ENCODE measurements at regions not wholly inside any gene's neighbourhood (a gene's known extent, or its start where the extent isn't known, plus 50 kb on each side); places are given as distances from the start of the nearest gene placed in this dataset.

DNA sequence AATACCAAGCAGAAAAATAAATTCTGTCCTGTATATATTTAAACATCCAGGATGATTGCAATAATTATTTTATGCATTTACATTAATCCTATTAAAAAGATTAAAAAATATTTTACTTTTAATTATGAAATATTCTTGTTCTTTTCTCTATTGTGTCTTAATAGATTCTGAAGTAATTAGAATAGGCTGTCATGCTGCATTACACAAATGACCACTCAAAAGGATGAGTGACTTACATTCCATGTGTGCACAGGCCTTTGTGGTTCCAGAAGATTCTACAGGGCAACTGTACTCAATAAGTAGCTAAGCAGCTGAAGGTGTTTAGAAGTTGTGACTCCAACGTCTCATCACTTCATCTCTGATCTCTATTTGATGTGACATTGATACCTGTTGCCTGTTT, 745.9 kb upstream of the CCDC179 start:
- Histone ChIP-seq H2BK12ac (ENCODE audit: low read length in 2 of 2) (no peak overlapping the region), H3K18ac (ENCODE audit: low read depth in 1 of 2, low read length in 2 of 2) (no peak overlapping the region), H4K91ac (ENCODE audit: low read length) (no peak overlapping the region), H3K4me1 (ENCODE audit: control insufficient read depth, insufficient read depth, low read depth, low read length) (no peaks in the 10 kb centered on the region), H2AFZ (ENCODE audit: low read depth, low read length) (no peak overlapping the region), H2BK120ac (ENCODE audit: low read depth, low read length) (no peak overlapping the region), H2BK5ac (ENCODE audit: low read depth, low read length, poor library complexity, severe bottlenecking) (no peak overlapping the region), H3K27me3 (ENCODE audit: control insufficient read depth in 1 of 2, insufficient read depth in 1 of 2, low read length in 2 of 2) (no peaks in the 10 kb centered on the region), H3K14ac (ENCODE audit: low read length in 2 of 2) (no peak overlapping the region), H3K27ac (ENCODE audit: low read length, poor library complexity, severe bottlenecking) (no peak overlapping the region), H3K4me3 (ENCODE audit: insufficient read depth in 1 of 2, low read depth in 1 of 2, low read length in 2 of 2) (no peak overlapping the region), H2AK5ac (ENCODE audit: low read length, severe bottlenecking) (no peak overlapping the region), H3K36me3 (ENCODE audit: control insufficient read depth in 1 of 2, insufficient read depth in 2 of 2, low read depth in 1 of 2, low read length in 2 of 2) (no peaks in the 10 kb centered on the region), H3K23ac (ENCODE audit: low read length in 2 of 2) (no peak overlapping the region), H3K4me2 (ENCODE audit: low read length, poor library complexity, severe bottlenecking) (no peak overlapping the region), H3K79me1 (replicated peaks; ENCODE audit: low read length, poor library complexity, severe bottlenecking) (no peaks in the 10 kb centered on the region), H4K8ac (ENCODE audit: low read length) (no peak overlapping the region), H3K9me3 (ENCODE audit: control insufficient read depth, low read length) (no peaks in the 10 kb centered on the region), H3K4ac (ENCODE audit: low read depth in 1 of 2, low read length in 2 of 2) (no peak overlapping the region), H2BK15ac (ENCODE audit: low read depth, poor library complexity, severe bottlenecking) (no peak overlapping the region), H3K9ac (ENCODE audit: low read length) (no peak overlapping the region)
- no peak for DNase-seq
- no CpG with 5 or more reads among the region's 1 CpG for WGBS

DNA sequence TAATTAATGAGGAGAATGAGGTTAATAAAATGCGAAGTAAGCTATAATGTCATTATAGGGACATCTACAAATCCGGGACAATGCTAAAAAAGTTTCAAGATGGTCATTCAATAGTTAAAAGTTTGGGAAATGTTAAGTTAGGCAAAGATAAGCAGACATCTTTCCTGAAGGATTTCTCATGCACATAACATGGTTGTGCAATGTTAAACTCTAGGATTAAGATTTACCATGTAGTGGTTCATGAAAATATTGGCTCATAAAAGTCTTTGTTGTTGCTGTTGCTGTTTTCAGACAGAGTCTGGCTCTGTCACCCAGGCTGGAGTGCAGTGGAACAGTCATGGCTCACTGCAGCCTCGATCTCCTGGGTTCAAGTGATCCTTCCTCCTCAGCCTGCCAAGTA, 751.5 kb upstream of the CCDC179 start:
- Histone ChIP-seq H3K23ac (ENCODE audit: low read length in 2 of 2) (no peak overlapping the region), H3K18ac (ENCODE audit: low read depth in 1 of 2, low read length in 2 of 2) (no peak overlapping the region), H3K9me3 (ENCODE audit: control insufficient read depth, low read length) (peaks cover 4% of the 10 kb centered on the region), H3K4me1 (ENCODE audit: control insufficient read depth, insufficient read depth, low read depth, low read length) (no peaks in the 10 kb centered on the region), H2BK15ac (ENCODE audit: low read depth, poor library complexity, severe bottlenecking) (no peak overlapping the region), H3K27ac (ENCODE audit: low read length, poor library complexity, severe bottlenecking) (no peak overlapping the region), H4K91ac (ENCODE audit: low read length) (no peak overlapping the region), H3K4ac (ENCODE audit: low read depth in 1 of 2, low read length in 2 of 2) (no peak overlapping the region), H3K4me2 (ENCODE audit: low read length, poor library complexity, severe bottlenecking) (no peak overlapping the region), H2AK5ac (ENCODE audit: low read length, severe bottlenecking) (no peak overlapping the region), H3K9ac (ENCODE audit: low read length) (no peak overlapping the region), H2BK5ac (ENCODE audit: low read depth, low read length, poor library complexity, severe bottlenecking) (no peak overlapping the region), H3K79me1 (replicated peaks; ENCODE audit: low read length, poor library complexity, severe bottlenecking) (no peaks in the 10 kb centered on the region), H4K8ac (ENCODE audit: low read length) (no peak overlapping the region), H2AFZ (ENCODE audit: low read depth, low read length) (no peak overlapping the region), H3K27me3 (ENCODE audit: control insufficient read depth in 1 of 2, insufficient read depth in 1 of 2, low read length in 2 of 2) (no peaks in the 10 kb centered on the region), H3K36me3 (ENCODE audit: control insufficient read depth in 1 of 2, insufficient read depth in 2 of 2, low read depth in 1 of 2, low read length in 2 of 2) (no peaks in the 10 kb centered on the region), H3K4me3 (ENCODE audit: insufficient read depth in 1 of 2, low read depth in 1 of 2, low read length in 2 of 2) (no peak overlapping the region), H2BK120ac (ENCODE audit: low read depth, low read length) (no peak overlapping the region), H2BK12ac (ENCODE audit: low read length in 2 of 2) (no peak overlapping the region), H3K14ac (ENCODE audit: low read length in 2 of 2) (no peak overlapping the region)
- 99% methylated on average over 2 of the region's 3 CpGs for WGBS
- DNase-seq, result no peak

DNA sequence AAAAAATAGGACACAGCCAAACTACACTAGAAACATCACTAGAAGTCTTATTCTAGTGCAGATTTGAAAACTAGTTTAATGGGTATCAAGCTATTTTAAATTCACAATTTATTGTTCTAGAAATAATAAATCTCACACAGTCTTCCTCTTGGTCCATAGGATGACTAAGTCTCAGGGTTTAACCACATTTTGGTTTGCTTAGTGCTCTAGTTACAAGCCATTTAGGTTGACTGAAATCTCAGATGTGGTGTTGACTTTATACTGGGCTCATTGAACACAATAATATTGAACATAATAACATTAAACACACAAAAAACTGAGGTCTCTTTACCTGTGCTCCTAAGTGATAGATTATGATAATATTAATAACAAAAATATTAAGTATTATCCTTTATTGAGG, 760.3 kb upstream of the CCDC179 start:
- Histone ChIP-seq H3K18ac (ENCODE audit: low read depth in 1 of 2, low read length in 2 of 2) (no peak overlapping the region), H3K79me1 (replicated peaks; ENCODE audit: low read length, poor library complexity, severe bottlenecking) (no peaks in the 10 kb centered on the region), H2AFZ (ENCODE audit: low read depth, low read length) (no peak overlapping the region), H2BK12ac (ENCODE audit: low read length in 2 of 2) (no peak overlapping the region), H2BK120ac (ENCODE audit: low read depth, low read length) (no peak overlapping the region), H3K14ac (ENCODE audit: low read length in 2 of 2) (no peak overlapping the region), H2AK5ac (ENCODE audit: low read length, severe bottlenecking) (no peak overlapping the region), H3K9me3 (ENCODE audit: control insufficient read depth, low read length) (peaks cover 4% of the 10 kb centered on the region), H4K91ac (ENCODE audit: low read length) (no peak overlapping the region), H3K4ac (ENCODE audit: low read depth in 1 of 2, low read length in 2 of 2) (no peak overlapping the region), H4K8ac (ENCODE audit: low read length) (no peak overlapping the region), H3K4me2 (ENCODE audit: low read length, poor library complexity, severe bottlenecking) (no peak overlapping the region), H3K27ac (ENCODE audit: low read length, poor library complexity, severe bottlenecking) (no peak overlapping the region), H3K27me3 (ENCODE audit: control insufficient read depth in 1 of 2, insufficient read depth in 1 of 2, low read length in 2 of 2) (no peaks in the 10 kb centered on the region), H3K9ac (ENCODE audit: low read length) (no peak overlapping the region), H3K4me3 (ENCODE audit: insufficient read depth in 1 of 2, low read depth in 1 of 2, low read length in 2 of 2) (no peak overlapping the region), H3K23ac (ENCODE audit: low read length in 2 of 2) (no peak overlapping the region), H2BK15ac (ENCODE audit: low read depth, poor library complexity, severe bottlenecking) (no peak overlapping the region), H3K4me1 (ENCODE audit: control insufficient read depth, insufficient read depth, low read depth, low read length) (no peaks in the 10 kb centered on the region), H2BK5ac (ENCODE audit: low read depth, low read length, poor library complexity, severe bottlenecking) (no peak overlapping the region), H3K36me3 (ENCODE audit: control insufficient read depth in 1 of 2, insufficient read depth in 2 of 2, low read depth in 1 of 2, low read length in 2 of 2) (no peaks in the 10 kb centered on the region)
- DNase-seq, result no peak

DNA sequence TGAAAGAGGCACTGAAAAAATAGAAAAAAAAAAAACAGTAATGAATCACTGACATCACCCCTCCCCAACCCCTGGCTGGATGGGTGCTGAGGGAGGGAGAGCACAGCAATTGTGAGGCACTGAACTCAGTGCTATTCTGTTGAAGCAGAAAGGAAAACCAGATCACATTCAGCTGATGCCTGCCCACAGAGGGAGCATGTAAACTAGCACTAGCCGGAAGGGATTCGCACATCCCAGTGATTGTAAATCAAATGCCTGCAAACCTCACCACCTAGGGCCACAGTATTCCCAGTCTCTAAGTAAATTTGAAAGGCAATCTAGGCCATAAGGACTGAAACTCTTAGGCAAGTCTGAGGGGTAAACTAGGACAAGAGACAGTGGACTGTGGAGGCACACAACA, 772.0 kb upstream of the CCDC179 start:
- Histone ChIP-seq H3K79me1 (replicated peaks; ENCODE audit: low read length, poor library complexity, severe bottlenecking) (no peaks in the 10 kb centered on the region), H3K36me3 (ENCODE audit: control insufficient read depth in 1 of 2, insufficient read depth in 2 of 2, low read depth in 1 of 2, low read length in 2 of 2) (no peaks in the 10 kb centered on the region), H3K14ac (ENCODE audit: low read length in 2 of 2) (no peak overlapping the region), H4K8ac (ENCODE audit: low read length) (no peak overlapping the region), H3K18ac (ENCODE audit: low read depth in 1 of 2, low read length in 2 of 2) (no peak overlapping the region), H3K9ac (ENCODE audit: low read length) (no peak overlapping the region), H3K27ac (ENCODE audit: low read length, poor library complexity, severe bottlenecking) (no peak overlapping the region), H3K4me1 (ENCODE audit: control insufficient read depth, insufficient read depth, low read depth, low read length) (no peaks in the 10 kb centered on the region), H2AK5ac (ENCODE audit: low read length, severe bottlenecking) (no peak overlapping the region), H2AFZ (ENCODE audit: low read depth, low read length) (no peak overlapping the region), H2BK120ac (ENCODE audit: low read depth, low read length) (no peak overlapping the region), H3K4me3 (ENCODE audit: insufficient read depth in 1 of 2, low read depth in 1 of 2, low read length in 2 of 2) (no peak overlapping the region), H3K4ac (ENCODE audit: low read depth in 1 of 2, low read length in 2 of 2) (no peak overlapping the region), H3K23ac (ENCODE audit: low read length in 2 of 2) (no peak overlapping the region), H2BK15ac (ENCODE audit: low read depth, poor library complexity, severe bottlenecking) (no peak overlapping the region), H2BK5ac (ENCODE audit: low read depth, low read length, poor library complexity, severe bottlenecking) (no peak overlapping the region), H2BK12ac (ENCODE audit: low read length in 2 of 2) (no peak overlapping the region), H4K91ac (ENCODE audit: low read length) (no peak overlapping the region), H3K9me3 (ENCODE audit: control insufficient read depth, low read length) (peaks cover 6% of the 10 kb centered on the region), H3K27me3 (ENCODE audit: control insufficient read depth in 1 of 2, insufficient read depth in 1 of 2, low read length in 2 of 2) (no peaks in the 10 kb centered on the region), H3K4me2 (ENCODE audit: low read length, poor library complexity, severe bottlenecking) (no peak overlapping the region)
- no CpG with 5 or more reads among the region's 2 CpGs for WGBS
- DNase-seq, result no peak
